ENCODE measurements at regions not wholly inside any gene's neighbourhood (a gene's known extent, or its start where the extent isn't known, plus 50 kb on each side); places are given as distances from the start of the nearest gene placed in this dataset.

GRCh38 chr5:116908537-116908936 lies 333.9 kb upstream of the SEMA6A start:
- H3K4me3 ChIP-seq (ENCODE audit: low read length) = no peak overlapping the region
- DNase-seq (ENCODE audit: low read depth) = no peak
- no peak for TF ChIP-seq CTCF (conservative IDR thresholded peaks at IDR 0.05; ENCODE audit: low read depth, low read length)

- no peak for TF ChIP-seq CTCF (conservative IDR thresholded peaks at IDR 0.05; ENCODE audit: low read depth, low read length)
- no peak overlapping the region for H3K4me3 ChIP-seq (ENCODE audit: low read length)
- DNase-seq (ENCODE audit: low read depth) = no peak
These were observed 331.3 kb upstream of the SEMA6A start for GRCh38 chr5:116905885-116906284.

GRCh38 chr5:116900793-116901192 lies 326.2 kb upstream of the SEMA6A start:
- H3K4me3 ChIP-seq (ENCODE audit: low read length) = no peak overlapping the region
- no peak for DNase-seq (ENCODE audit: low read depth)
- no peak for TF ChIP-seq CTCF (conservative IDR thresholded peaks at IDR 0.05; ENCODE audit: low read depth, low read length)

- H3K4me3 ChIP-seq (ENCODE audit: low read length) = no peak overlapping the region
- no peak for DNase-seq (ENCODE audit: low read depth)
- TF ChIP-seq CTCF (conservative IDR thresholded peaks at IDR 0.05; ENCODE audit: low read depth, low read length) = no peak
These were observed 324.3 kb upstream of the SEMA6A start for GRCh38 chr5:116898917-116899316.

- no peak for DNase-seq (ENCODE audit: low read depth)
- TF ChIP-seq CTCF (conservative IDR thresholded peaks at IDR 0.05; ENCODE audit: low read depth, low read length) = no peak
- H3K4me3 ChIP-seq (ENCODE audit: low read length) = no peak overlapping the region
These were observed 322.7 kb upstream of the SEMA6A start for GRCh38 chr5:116897291-116897690.

- H3K4me3 ChIP-seq (ENCODE audit: low read length) = no peak overlapping the region
- TF ChIP-seq CTCF (conservative IDR thresholded peaks at IDR 0.05; ENCODE audit: low read depth, low read length) = no peak
- no peak for DNase-seq (ENCODE audit: low read depth)
These were observed 321.4 kb upstream of the SEMA6A start for GRCh38 chr5:116896001-116896400.

GRCh38 chr5:116892993-116893392 lies 318.4 kb upstream of the SEMA6A start:
- DNase-seq (ENCODE audit: low read depth) = no peak
- TF ChIP-seq CTCF (conservative IDR thresholded peaks at IDR 0.05; ENCODE audit: low read depth, low read length) = no peak
- no peak overlapping the region for H3K4me3 ChIP-seq (ENCODE audit: low read length)
